ENCODE measurements at regions not wholly inside any gene's neighbourhood (a gene's known extent, or its start where the extent isn't known, plus 50 kb on each side); places are given as distances from the start of the nearest gene placed in this dataset.

GRCh38 chr2:206388698-206389097 is 54.6 kb upstream of the ADAM23 start:
- ATAC-seq, result no peak
- TF ChIP-seq ZFP30 (CRISPR knock-in tag; IDR thresholded peaks at IDR 0.05) (no peak), ZNF8 (CRISPR knock-in tag; IDR thresholded peaks at IDR 0.05) (no peak), POU6F1 (CRISPR knock-in tag; IDR thresholded peaks at IDR 0.05; ENCODE audit: borderline replicate concordance, low read depth) (no peak), SNAI2 (CRISPR knock-in tag; IDR thresholded peaks at IDR 0.05) (no peak), CSDC2 (CRISPR knock-in tag; IDR thresholded peaks at IDR 0.05) (no peak), ISL1 (CRISPR knock-in tag; IDR thresholded peaks at IDR 0.05) (no peak), ZNF565 (CRISPR knock-in tag; conservative IDR thresholded peaks at IDR 0.05; ENCODE audit: low read depth) (no peak), ZNF70 (CRISPR knock-in tag; IDR thresholded peaks at IDR 0.05) (no peak), BACH2 (CRISPR knock-in tag; IDR thresholded peaks at IDR 0.05; ENCODE audit: borderline replicate concordance) (no peak), RARB (CRISPR knock-in tag; IDR thresholded peaks at IDR 0.05) (no peak), PATZ1 (CRISPR knock-in tag; IDR thresholded peaks at IDR 0.05; ENCODE audit: borderline replicate concordance) (no peak), OSR1 (CRISPR knock-in tag; IDR thresholded peaks at IDR 0.05) (no peak), PPARA (CRISPR knock-in tag; IDR thresholded peaks at IDR 0.05; ENCODE audit: borderline replicate concordance) (no peak), GLIS3 (CRISPR knock-in tag; IDR thresholded peaks at IDR 0.05) (no peak)
- TF ChIP-seq, protein P1, sequence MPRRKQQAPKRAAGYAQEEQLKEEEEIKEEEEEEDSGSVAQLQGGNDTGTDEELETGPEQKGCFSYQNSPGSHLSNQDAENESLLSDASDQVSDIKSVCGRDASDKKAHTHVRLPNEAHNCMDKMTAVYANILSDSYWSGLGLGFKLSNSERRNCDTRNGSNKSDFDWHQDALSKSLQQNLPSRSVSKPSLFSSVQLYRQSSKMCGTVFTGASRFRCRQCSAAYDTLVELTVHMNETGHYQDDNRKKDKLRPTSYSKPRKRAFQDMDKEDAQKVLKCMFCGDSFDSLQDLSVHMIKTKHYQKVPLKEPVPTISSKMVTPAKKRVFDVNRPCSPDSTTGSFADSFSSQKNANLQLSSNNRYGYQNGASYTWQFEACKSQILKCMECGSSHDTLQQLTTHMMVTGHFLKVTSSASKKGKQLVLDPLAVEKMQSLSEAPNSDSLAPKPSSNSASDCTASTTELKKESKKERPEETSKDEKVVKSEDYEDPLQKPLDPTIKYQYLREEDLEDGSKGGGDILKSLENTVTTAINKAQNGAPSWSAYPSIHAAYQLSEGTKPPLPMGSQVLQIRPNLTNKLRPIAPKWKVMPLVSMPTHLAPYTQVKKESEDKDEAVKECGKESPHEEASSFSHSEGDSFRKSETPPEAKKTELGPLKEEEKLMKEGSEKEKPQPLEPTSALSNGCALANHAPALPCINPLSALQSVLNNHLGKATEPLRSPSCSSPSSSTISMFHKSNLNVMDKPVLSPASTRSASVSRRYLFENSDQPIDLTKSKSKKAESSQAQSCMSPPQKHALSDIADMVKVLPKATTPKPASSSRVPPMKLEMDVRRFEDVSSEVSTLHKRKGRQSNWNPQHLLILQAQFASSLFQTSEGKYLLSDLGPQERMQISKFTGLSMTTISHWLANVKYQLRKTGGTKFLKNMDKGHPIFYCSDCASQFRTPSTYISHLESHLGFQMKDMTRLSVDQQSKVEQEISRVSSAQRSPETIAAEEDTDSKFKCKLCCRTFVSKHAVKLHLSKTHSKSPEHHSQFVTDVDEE (CRISPR knock-in tag; IDR thresholded peaks at IDR 0.05), result no peak
- TF ChIP-seq, protein P2, sequence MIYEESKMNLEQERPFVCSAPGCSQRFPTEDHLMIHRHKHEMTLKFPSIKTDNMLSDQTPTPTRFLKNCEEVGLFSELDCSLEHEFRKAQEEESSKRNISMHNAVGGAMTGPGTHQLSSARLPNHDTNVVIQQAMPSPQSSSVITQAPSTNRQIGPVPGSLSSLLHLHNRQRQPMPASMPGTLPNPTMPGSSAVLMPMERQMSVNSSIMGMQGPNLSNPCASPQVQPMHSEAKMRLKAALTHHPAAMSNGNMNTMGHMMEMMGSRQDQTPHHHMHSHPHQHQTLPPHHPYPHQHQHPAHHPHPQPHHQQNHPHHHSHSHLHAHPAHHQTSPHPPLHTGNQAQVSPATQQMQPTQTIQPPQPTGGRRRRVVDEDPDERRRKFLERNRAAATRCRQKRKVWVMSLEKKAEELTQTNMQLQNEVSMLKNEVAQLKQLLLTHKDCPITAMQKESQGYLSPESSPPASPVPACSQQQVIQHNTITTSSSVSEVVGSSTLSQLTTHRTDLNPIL (CRISPR knock-in tag; IDR thresholded peaks at IDR 0.05; ENCODE audit: low read depth), result no peak

DNA sequence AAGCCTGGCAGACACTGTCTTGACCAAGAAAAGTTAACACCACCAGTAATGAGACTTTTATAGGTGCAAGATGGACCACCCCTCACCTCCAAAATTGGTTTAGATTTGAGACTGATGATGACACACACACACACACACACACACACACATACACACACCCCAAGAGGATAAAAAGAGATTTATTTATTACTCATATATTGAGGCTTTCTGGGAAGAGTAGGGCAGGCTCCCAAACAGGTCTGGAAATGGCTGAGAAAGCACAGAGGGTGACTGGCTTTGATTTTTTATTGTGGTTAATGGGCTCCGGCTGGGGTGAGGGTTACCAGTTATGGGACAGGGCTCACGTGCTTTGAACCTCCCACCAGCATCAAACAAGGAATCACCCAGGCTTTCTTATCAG is 54.2 kb upstream of the ADAM23 start:
- TF ChIP-seq ARNTL (CRISPR knock-in tag; IDR thresholded peaks at IDR 0.05; ENCODE audit: borderline replicate concordance, low read depth) (no peak), ZFP30 (CRISPR knock-in tag; IDR thresholded peaks at IDR 0.05) (no peak), ZNF565 (CRISPR knock-in tag; conservative IDR thresholded peaks at IDR 0.05; ENCODE audit: low read depth) (no peak), BACH2 (CRISPR knock-in tag; IDR thresholded peaks at IDR 0.05; ENCODE audit: borderline replicate concordance) (no peak), ZNF8 (CRISPR knock-in tag; IDR thresholded peaks at IDR 0.05) (no peak), ZFP3 (CRISPR knock-in tag; IDR thresholded peaks at IDR 0.05) (no peak), CSDC2 (CRISPR knock-in tag; IDR thresholded peaks at IDR 0.05) (no peak), PPARA (CRISPR knock-in tag; IDR thresholded peaks at IDR 0.05; ENCODE audit: borderline replicate concordance) (no peak)
- TF ChIP-seq, protein P1 (CRISPR knock-in tag; IDR thresholded peaks at IDR 0.05), result no peak
- no peak for ATAC-seq

GRCh38 chr2:206390181-206390580 is 53.2 kb upstream of the ADAM23 start:
- no peak for ATAC-seq

More at GRCh38 chr2:206390181-206390580, 53.2 kb upstream of the ADAM23 start:
- no peak for TF ChIP-seq GLIS3 (CRISPR knock-in tag; IDR thresholded peaks at IDR 0.05)
- TF ChIP-seq TCF4 (CRISPR knock-in tag; IDR thresholded peaks at IDR 0.05; ENCODE audit: borderline replicate concordance), result no peak
- no peak for TF ChIP-seq ZFP3 (CRISPR knock-in tag; IDR thresholded peaks at IDR 0.05)
- no peak for TF ChIP-seq CSDC2 (CRISPR knock-in tag; IDR thresholded peaks at IDR 0.05)
- TF ChIP-seq ZNF8 (CRISPR knock-in tag; IDR thresholded peaks at IDR 0.05), result no peak
- TF ChIP-seq PPARA (CRISPR knock-in tag; IDR thresholded peaks at IDR 0.05; ENCODE audit: borderline replicate concordance), result no peak
- TF ChIP-seq ZC3H10 (CRISPR knock-in tag; IDR thresholded peaks at IDR 0.05), result no peak
- no peak for TF ChIP-seq ZFP30 (CRISPR knock-in tag; IDR thresholded peaks at IDR 0.05)
- no peak for TF ChIP-seq ISL1 (CRISPR knock-in tag; IDR thresholded peaks at IDR 0.05)
- TF ChIP-seq SNAI2 (CRISPR knock-in tag; IDR thresholded peaks at IDR 0.05), result no peak
